Astrocyte (in vitro differentiated cells and primary cell): ENCODE measurements at regions not wholly inside any gene's neighbourhood (a gene's known extent, or its start where the extent isn't known, plus 50 kb on each side); places are given as distances from the start of the nearest gene placed in this dataset.

Source experiments
- EZH2 ChIP-seq: IDR thresholded peaks from 2 replicates; pipeline ENCODE4 v1.6.1; 2012; ENCODE audit warnings: mild to moderate bottlenecking, low read length, inconsistent platforms; ENCODE audit not compliant: insufficient read depth
- TF ChIP-seq, protein P1 (sequence below): IDR thresholded peaks from 2 replicates; pipeline ENCODE4 v1.5.1; 2011; ENCODE audit warnings: low read depth, mild to moderate bottlenecking, inconsistent platforms, low read length, moderate library complexity; ENCODE audit not compliant: insufficient read depth

DNA sequence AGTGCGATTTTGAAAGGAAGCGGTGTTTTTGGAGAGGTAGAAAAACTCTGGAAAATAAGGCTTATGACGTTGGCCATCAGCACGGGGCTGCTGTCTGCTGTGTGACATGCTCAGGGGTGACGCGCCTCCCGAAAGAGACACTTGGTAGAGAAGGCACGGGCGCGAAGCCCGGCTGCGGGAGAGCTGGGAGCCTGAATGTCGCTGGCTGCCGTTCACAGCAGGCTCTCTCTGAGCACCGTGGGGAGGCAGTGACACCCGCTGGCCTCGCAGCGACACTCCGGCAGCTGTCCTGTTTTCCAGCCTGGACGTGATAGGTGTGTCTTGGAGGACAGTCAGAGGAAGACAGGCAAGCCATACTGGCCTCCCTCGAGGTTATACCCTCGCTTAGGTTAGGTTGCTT, 759.1 kb upstream of the RBFOX1 start:
- TF ChIP-seq, protein P1, sequence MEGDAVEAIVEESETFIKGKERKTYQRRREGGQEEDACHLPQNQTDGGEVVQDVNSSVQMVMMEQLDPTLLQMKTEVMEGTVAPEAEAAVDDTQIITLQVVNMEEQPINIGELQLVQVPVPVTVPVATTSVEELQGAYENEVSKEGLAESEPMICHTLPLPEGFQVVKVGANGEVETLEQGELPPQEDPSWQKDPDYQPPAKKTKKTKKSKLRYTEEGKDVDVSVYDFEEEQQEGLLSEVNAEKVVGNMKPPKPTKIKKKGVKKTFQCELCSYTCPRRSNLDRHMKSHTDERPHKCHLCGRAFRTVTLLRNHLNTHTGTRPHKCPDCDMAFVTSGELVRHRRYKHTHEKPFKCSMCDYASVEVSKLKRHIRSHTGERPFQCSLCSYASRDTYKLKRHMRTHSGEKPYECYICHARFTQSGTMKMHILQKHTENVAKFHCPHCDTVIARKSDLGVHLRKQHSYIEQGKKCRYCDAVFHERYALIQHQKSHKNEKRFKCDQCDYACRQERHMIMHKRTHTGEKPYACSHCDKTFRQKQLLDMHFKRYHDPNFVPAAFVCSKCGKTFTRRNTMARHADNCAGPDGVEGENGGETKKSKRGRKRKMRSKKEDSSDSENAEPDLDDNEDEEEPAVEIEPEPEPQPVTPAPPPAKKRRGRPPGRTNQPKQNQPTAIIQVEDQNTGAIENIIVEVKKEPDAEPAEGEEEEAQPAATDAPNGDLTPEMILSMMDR = no peak
- TF ChIP-seq EZH2 = no peak
